ENCODE measurements at regions not wholly inside any gene's neighbourhood (a gene's known extent, or its start where the extent isn't known, plus 50 kb on each side); places are given as distances from the start of the nearest gene placed in this dataset.

GRCh38 chr4:30855232-30855631 is 135.1 kb downstream of the PCDH7 start:
- no peak for TF ChIP-seq CTCF (IDR thresholded peaks at IDR 0.05; ENCODE audit: poor library complexity)
- TF ChIP-seq EZH2phosphoT487 (IDR thresholded peaks at IDR 0.05; ENCODE audit: low read depth, severe bottlenecking, unreplicated experiment) = no peak
- no peak for TF ChIP-seq EZH2 (IDR thresholded peaks at IDR 0.05; ENCODE audit: borderline replicate concordance)
